DND-41 (cell line): ENCODE measurements at regions not wholly inside any gene's neighbourhood (a gene's known extent, or its start where the extent isn't known, plus 50 kb on each side); places are given as distances from the start of the nearest gene placed in this dataset.

ENCODE experiments used
- ATAC-seq: fragments of 200-7000 bp; cut with Tn5 transposase; 3 replicates; pipeline ENCODE4 v1.9.1; 2021; ENCODE audit warnings: low read depth; ENCODE audit not compliant: insufficient read depth
- DNase-seq: peaks from one replicate; pipeline ENCODE4 v3.0.0-alpha.2; 2020
- H2AFZ ChIP-seq: 2 replicates; pipeline ENCODE4 v1.6.0; 2012; ENCODE audit warnings: low read depth, low read length
- H3K27ac ChIP-seq: 2 replicates; pipeline ENCODE4 v1.5.1; 2012; ENCODE audit warnings: low read length, inconsistent platforms
- H3K27me3 ChIP-seq: fragments of 200-600 bp; sonication (generic); 2 replicates; pipeline ENCODE4 v1.6.0; 2012; ENCODE audit warnings: low read length, mild to moderate bottlenecking, inconsistent platforms; ENCODE audit not compliant: insufficient read depth, poor library complexity
- H3K36me3 ChIP-seq: 2 replicates; pipeline ENCODE4 v1.5.1; 2012; ENCODE audit warnings: low read length, inconsistent platforms; ENCODE audit not compliant: insufficient read depth
- H3K4me1 ChIP-seq: 2 replicates; pipeline ENCODE4 v1.5.1; 2012; ENCODE audit warnings: mild to moderate bottlenecking, low read length; ENCODE audit not compliant: insufficient read depth
- H3K4me2 ChIP-seq: 2 replicates; pipeline ENCODE4 v1.6.0; 2012; ENCODE audit warnings: mild to moderate bottlenecking, moderate library complexity, low read length, inconsistent platforms; ENCODE audit not compliant: insufficient read depth
- H3K4me3 ChIP-seq, 2 experiments: fragments of 200-600 bp in 1 of 2; shearing (Covaris generic) in 1 of 2; 2 replicates each; pipeline ENCODE4 v1.5.1; 2012 to 2016; ENCODE audit warnings: inconsistent platforms in 2 of 2, low read length in 2 of 2, mild to moderate bottlenecking in 2 of 2, low read depth in 1 of 2, moderate library complexity in 1 of 2
- H3K79me2 ChIP-seq: 2 replicates; pipeline ENCODE4 v1.6.0; 2012; ENCODE audit warnings: low read length, inconsistent platforms; ENCODE audit not compliant: insufficient read depth
- H3K9ac ChIP-seq: 2 replicates; pipeline ENCODE4 v1.6.0; 2012; ENCODE audit warnings: low read depth, mild to moderate bottlenecking, inconsistent platforms, low read length, moderate library complexity
- H3K9me3 ChIP-seq: 2 replicates; pipeline ENCODE4 v1.5.1; 2012; ENCODE audit warnings: low read length, moderate library complexity, mild to moderate bottlenecking, inconsistent platforms; ENCODE audit not compliant: insufficient read depth, severe bottlenecking
- H4K20me1 ChIP-seq: 2 replicates; pipeline ENCODE4 v1.6.0; 2012; ENCODE audit warnings: low read length; ENCODE audit not compliant: insufficient read depth
- CTCF ChIP-seq: IDR thresholded peaks from 2 replicates; pipeline ENCODE4 v1.5.1; 2012; ENCODE audit warnings: borderline replicate concordance, low read length, moderate library complexity, mild to moderate bottlenecking; ENCODE audit not compliant: poor library complexity, severe bottlenecking; ENCODE audit errors: extremely low read depth
- EZH2 ChIP-seq: IDR thresholded peaks from 3 replicates; pipeline ENCODE4 v1.6.1; 2012; ENCODE audit warnings: borderline replicate concordance, low read depth, mild to moderate bottlenecking, moderate library complexity, low read length, inconsistent platforms; ENCODE audit not compliant: severe bottlenecking

- H3K4me1 ChIP-seq: no peaks in the 10 kb centered on the region
- no peak for DNase-seq
- TF ChIP-seq CTCF (no peak), EZH2 (no peak)
These were observed 148.9 kb downstream of the EN1 start for GRCh38 chr2:118698564-118698963.

GRCh38 chr2:118697781-118698180 lies 149.7 kb downstream of the EN1 start:
- Histone ChIP-seq H3K4me2 (no peak overlapping the region), H3K9ac (no peak overlapping the region), H3K4me1 (no peaks in the 10 kb centered on the region), H3K79me2 (no peaks in the 10 kb centered on the region), H2AFZ (no peak overlapping the region), H3K9me3 (no peaks in the 10 kb centered on the region), H3K4me3 (no peak overlapping the region), H3K27me3 (no peaks in the 10 kb centered on the region), H4K20me1 (no peaks in the 10 kb centered on the region), H3K36me3 (no peaks in the 10 kb centered on the region), H3K27ac (no peak overlapping the region)
- no peak for ATAC-seq
- DNase-seq: no peak
- no peak for TF ChIP-seq CTCF
- TF ChIP-seq EZH2: no peak

More at GRCh38 chr2:118698564-118698963, 148.9 kb downstream of the EN1 start:
- Histone ChIP-seq H2AFZ (no peak overlapping the region), H3K27me3 (no peaks in the 10 kb centered on the region), H3K4me2 (no peak overlapping the region), H3K9ac (no peak overlapping the region), H3K36me3 (no peaks in the 10 kb centered on the region), H4K20me1 (no peaks in the 10 kb centered on the region), H3K4me3 (no peak overlapping the region), H3K27ac (no peak overlapping the region), H3K9me3 (no peaks in the 10 kb centered on the region), H3K79me2 (no peaks in the 10 kb centered on the region)
- ATAC-seq: no peak

GRCh38 chr2:118696786-118697465 lies 150.5 kb downstream of the EN1 start:
- no peaks in the 10 kb centered on the region for H3K4me1 ChIP-seq
- H4K20me1 ChIP-seq: no peaks in the 10 kb centered on the region
- H3K9ac ChIP-seq: no peak overlapping the region
- no peaks in the 10 kb centered on the region for H3K36me3 ChIP-seq
- no peak overlapping the region for H3K4me2 ChIP-seq
- DNase-seq (no peak), ATAC-seq (no peak)
- H3K79me2 ChIP-seq: no peaks in the 10 kb centered on the region
- no peak overlapping the region for H3K27ac ChIP-seq
- TF ChIP-seq EZH2 (no peak), CTCF (no peak)
- no peaks in the 10 kb centered on the region for H3K27me3 ChIP-seq
- H2AFZ ChIP-seq: no peak overlapping the region
- H3K9me3 ChIP-seq: no peaks in the 10 kb centered on the region
- H3K4me3 ChIP-seq: no peak overlapping the region
